ENCODE measurements at regions not wholly inside any gene's neighbourhood (a gene's known extent, or its start where the extent isn't known, plus 50 kb on each side); places are given as distances from the start of the nearest gene placed in this dataset.

GRCh38 chr1:239872626-239873025, 219.1 kb upstream of the FMN2 start:
- DNase-seq (ENCODE audit: low read depth, low spot score): no peak
- POLR2A ChIA-PET: no interaction called here
- H3K4me3 ChIP-seq (ENCODE audit: low read depth, low read length): no peak overlapping the region
- TF ChIP-seq, protein P1, sequence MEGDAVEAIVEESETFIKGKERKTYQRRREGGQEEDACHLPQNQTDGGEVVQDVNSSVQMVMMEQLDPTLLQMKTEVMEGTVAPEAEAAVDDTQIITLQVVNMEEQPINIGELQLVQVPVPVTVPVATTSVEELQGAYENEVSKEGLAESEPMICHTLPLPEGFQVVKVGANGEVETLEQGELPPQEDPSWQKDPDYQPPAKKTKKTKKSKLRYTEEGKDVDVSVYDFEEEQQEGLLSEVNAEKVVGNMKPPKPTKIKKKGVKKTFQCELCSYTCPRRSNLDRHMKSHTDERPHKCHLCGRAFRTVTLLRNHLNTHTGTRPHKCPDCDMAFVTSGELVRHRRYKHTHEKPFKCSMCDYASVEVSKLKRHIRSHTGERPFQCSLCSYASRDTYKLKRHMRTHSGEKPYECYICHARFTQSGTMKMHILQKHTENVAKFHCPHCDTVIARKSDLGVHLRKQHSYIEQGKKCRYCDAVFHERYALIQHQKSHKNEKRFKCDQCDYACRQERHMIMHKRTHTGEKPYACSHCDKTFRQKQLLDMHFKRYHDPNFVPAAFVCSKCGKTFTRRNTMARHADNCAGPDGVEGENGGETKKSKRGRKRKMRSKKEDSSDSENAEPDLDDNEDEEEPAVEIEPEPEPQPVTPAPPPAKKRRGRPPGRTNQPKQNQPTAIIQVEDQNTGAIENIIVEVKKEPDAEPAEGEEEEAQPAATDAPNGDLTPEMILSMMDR (IDR thresholded peaks at IDR 0.05; ENCODE audit: insufficient read depth, low read length, missing control alignments): no peak
- CTCF ChIA-PET: no interaction called here

- CTCF ChIA-PET: no interaction called here
- POLR2A ChIA-PET: no interaction called here
- H3K4me3 ChIP-seq (ENCODE audit: low read depth, low read length): no peak overlapping the region
- no peak for DNase-seq (ENCODE audit: low read depth, low spot score)
- TF ChIP-seq, protein P1 (IDR thresholded peaks at IDR 0.05; ENCODE audit: insufficient read depth, low read length, missing control alignments): no peak
Measured at GRCh38 chr1:239874831-239875230, 216.9 kb upstream of the FMN2 start.

DNA sequence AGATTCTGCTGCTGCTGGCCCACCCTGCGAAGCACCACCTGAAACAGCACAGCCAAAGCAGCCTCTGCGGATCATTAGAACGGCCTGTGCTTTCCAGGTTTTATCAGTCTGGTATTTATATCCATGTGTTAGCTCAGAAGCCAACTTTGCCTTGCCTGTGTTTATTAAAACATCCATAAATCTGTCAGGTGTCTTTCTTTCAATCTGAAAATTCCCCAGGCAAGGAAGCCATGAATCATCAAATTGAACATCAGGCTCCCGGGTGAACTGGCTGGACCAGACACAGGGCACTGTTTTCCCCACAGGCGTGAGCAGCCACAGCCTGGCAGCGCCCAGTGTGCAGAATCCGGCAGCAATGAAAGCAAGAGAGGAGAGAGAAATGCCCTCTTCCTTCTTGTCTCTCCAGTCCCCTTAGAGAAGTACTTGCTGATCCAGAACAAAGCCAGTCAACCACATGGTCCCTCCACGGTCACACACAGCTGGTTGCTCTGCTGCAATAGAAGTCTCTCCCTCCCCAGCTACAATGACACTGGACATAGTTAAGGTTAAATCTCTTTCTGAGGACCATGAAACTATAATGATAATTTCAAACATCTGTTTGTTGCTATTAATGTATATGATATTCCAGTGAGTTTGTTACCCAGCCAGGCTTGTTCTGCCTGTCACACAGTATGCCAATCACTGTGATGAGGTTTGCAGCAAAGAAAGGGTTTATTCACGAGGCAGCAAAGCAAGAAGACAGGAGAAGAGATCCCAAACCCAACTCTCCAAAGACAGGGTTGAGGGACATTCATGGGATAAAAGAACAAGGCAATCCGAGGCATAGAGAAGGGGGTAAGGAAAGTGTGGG, 212.1 kb upstream of the FMN2 start:
- POLR2A ChIA-PET: no interaction called here
- no peak overlapping the region for H3K4me3 ChIP-seq (ENCODE audit: low read depth, low read length)
- TF ChIP-seq, protein P1 (IDR thresholded peaks at IDR 0.05; ENCODE audit: insufficient read depth, low read length, missing control alignments): no peak
- CTCF ChIA-PET: no interaction called here
- DNase-seq (ENCODE audit: low read depth, low spot score): no peak

GRCh38 chr1:239882967-239883366, 208.7 kb upstream of the FMN2 start:
- TF ChIP-seq, protein P1 (IDR thresholded peaks at IDR 0.05; ENCODE audit: insufficient read depth, low read length, missing control alignments): no peak
- no peak for DNase-seq (ENCODE audit: low read depth, low spot score)
- CTCF ChIA-PET: no interaction called here
- H3K4me3 ChIP-seq (ENCODE audit: low read depth, low read length): no peak overlapping the region
- POLR2A ChIA-PET: no interaction called here

DNA sequence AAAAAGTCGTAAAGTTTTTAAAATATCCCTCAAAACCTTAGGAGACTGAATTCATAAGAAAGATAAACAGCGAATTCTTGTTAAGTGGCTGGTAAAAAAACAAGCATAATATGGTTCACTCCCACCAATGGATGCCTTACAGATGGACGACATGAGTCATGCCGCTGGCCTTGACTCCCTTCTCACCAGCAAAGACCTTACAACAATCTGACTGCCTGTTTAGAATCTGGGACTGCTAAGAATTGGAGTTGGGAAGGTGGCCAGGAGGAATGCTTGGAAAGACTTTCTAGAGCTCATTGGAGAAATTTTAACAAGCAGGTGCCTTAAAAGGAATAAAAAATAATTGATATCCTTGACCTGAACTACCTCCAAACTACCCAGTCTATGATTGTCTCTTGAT, 206.9 kb upstream of the FMN2 start:
- no peak overlapping the region for H3K4me3 ChIP-seq (ENCODE audit: low read depth, low read length)
- CTCF ChIA-PET: no interaction called here
- POLR2A ChIA-PET: no interaction called here
- DNase-seq (ENCODE audit: low read depth, low spot score): no peak
- TF ChIP-seq, protein P1 (IDR thresholded peaks at IDR 0.05; ENCODE audit: insufficient read depth, low read length, missing control alignments): no peak

- TF ChIP-seq, protein P1 (IDR thresholded peaks at IDR 0.05; ENCODE audit: insufficient read depth, low read length, missing control alignments): no peak
- DNase-seq (ENCODE audit: low read depth, low spot score): no peak
- H3K4me3 ChIP-seq (ENCODE audit: low read depth, low read length): no peak overlapping the region
- POLR2A ChIA-PET: no interaction called here
- CTCF ChIA-PET: no interaction called here
Measured at GRCh38 chr1:239886266-239886665, 205.4 kb upstream of the FMN2 start.
